Astrocyte (in vitro differentiated cells and primary cell): ENCODE measurements at regions not wholly inside any gene's neighbourhood (a gene's known extent, or its start where the extent isn't known, plus 50 kb on each side); places are given as distances from the start of the nearest gene placed in this dataset.

Source experiments
- EZH2 ChIP-seq: IDR thresholded peaks from 2 replicates; pipeline ENCODE4 v1.6.1; 2012; ENCODE audit warnings: mild to moderate bottlenecking, low read length, inconsistent platforms; ENCODE audit not compliant: insufficient read depth
- TF ChIP-seq, protein P1 (sequence below): IDR thresholded peaks from 2 replicates; pipeline ENCODE4 v1.5.1; 2011; ENCODE audit warnings: low read depth, mild to moderate bottlenecking, inconsistent platforms, low read length, moderate library complexity; ENCODE audit not compliant: insufficient read depth

DNA sequence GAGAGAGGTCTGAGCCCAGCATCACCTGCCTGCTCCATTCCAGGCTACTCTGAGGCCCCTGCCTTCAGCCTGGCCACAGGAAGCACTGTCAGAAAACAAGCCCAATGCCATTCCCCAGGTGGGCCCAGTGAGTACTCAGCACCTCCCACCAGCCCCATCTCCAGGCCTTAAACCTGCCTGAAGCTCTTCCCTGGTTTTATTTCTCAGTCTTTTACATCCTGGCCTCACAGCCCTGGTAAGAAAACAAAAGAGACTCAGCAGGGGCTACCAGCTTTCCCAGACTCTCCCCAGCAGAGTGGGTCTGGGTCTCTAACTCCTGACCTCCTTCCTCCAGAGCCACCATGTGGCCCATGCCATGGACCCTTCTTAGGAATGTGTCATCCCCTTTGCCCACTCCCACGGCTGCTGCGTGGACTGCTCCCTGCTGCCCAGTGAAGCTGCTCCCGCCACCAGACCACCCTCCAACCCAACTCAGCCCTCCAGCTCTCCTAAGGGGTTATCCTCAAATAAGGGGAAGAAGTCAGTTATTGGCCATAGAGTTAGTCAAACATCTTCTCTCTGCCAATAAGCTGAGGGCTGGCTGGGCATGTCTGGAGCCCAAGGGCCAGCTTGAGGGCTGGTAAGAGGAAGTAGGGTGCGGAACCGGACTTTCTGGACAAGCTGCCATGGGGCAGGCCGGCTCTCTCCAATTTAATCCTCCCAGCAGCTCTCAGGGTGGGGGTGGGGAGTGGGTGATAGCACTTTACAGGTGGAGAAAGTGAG, 116.7 kb upstream of the LINGO1 start:
- TF ChIP-seq, protein P1, sequence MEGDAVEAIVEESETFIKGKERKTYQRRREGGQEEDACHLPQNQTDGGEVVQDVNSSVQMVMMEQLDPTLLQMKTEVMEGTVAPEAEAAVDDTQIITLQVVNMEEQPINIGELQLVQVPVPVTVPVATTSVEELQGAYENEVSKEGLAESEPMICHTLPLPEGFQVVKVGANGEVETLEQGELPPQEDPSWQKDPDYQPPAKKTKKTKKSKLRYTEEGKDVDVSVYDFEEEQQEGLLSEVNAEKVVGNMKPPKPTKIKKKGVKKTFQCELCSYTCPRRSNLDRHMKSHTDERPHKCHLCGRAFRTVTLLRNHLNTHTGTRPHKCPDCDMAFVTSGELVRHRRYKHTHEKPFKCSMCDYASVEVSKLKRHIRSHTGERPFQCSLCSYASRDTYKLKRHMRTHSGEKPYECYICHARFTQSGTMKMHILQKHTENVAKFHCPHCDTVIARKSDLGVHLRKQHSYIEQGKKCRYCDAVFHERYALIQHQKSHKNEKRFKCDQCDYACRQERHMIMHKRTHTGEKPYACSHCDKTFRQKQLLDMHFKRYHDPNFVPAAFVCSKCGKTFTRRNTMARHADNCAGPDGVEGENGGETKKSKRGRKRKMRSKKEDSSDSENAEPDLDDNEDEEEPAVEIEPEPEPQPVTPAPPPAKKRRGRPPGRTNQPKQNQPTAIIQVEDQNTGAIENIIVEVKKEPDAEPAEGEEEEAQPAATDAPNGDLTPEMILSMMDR = no peak
- no peak for TF ChIP-seq EZH2
